Lower lobe of right lung (tissue), 2 donors: ENCODE measurements at regions not wholly inside any gene's neighbourhood (a gene's known extent, or its start where the extent isn't known, plus 50 kb on each side); places are given as distances from the start of the nearest gene placed in this dataset.
A peak's percentile ranks its signal among the peaks of the same experiment; 100 is the strongest.
"Not testable (repeated sequence)": the region's sequence is repeated elsewhere in the genome, so short reads cannot be mapped to it uniquely, and the experiment has no call there.

ENCODE experiments used
- ATAC-seq, 2 donors: fragments of 200-7000 bp; cut with Tn5 transposase; one replicate each; pipeline ENCODE4 v1.9.1; 2020 to 2022; ENCODE audit warnings: mild to moderate bottlenecking in 2 of 2, moderate library complexity in 2 of 2
- DNase-seq: peaks from one replicate; pipeline ENCODE4 v3.0.0-alpha.2; 2020
- H3K27ac ChIP-seq: fragments of 200-600 bp; one replicate; pipeline ENCODE4 v1.8.0; 2022
- H3K27me3 ChIP-seq: fragments of 200-600 bp; one replicate; pipeline ENCODE4 v1.8.0; 2022; ENCODE audit warnings: low read depth
- H3K36me3 ChIP-seq: fragments of 200-600 bp; one replicate; pipeline ENCODE4 v1.8.0; 2022; ENCODE audit warnings: mild to moderate bottlenecking
- H3K4me1 ChIP-seq: fragments of 200-600 bp; one replicate; pipeline ENCODE4 v1.8.0; 2022
- H3K4me3 ChIP-seq: fragments of 200-600 bp; one replicate; pipeline ENCODE4 v1.8.0; 2022; ENCODE audit warnings: mild to moderate bottlenecking
- H3K9me3 ChIP-seq: fragments of 200-600 bp; one replicate; pipeline ENCODE4 v1.8.0; 2022
- CTCF ChIP-seq: fragments of 200-600 bp; IDR thresholded peaks from one replicate; pipeline ENCODE4 v1.8.0; 2022; ENCODE audit warnings: antibody characterized with exemption, mild to moderate bottlenecking
- intact Hi-C: fragments of 100-400 bp; cut with DNase I; formaldehyde crosslinking; loops from one replicate; pipeline ENCODE4 v1.11.0; 2022
- donor health status: DM: no; HTN: yes; CAD: no; lungs with severe emphysema.

GRCh38 chrX:4579480-4579879 lies 866.0 kb upstream of the PRKX start:
- no peak for TF ChIP-seq CTCF
- no peak for ATAC-seq

GRCh38 chrX:4572691-4573090 lies 859.2 kb upstream of the PRKX start:
- intact Hi-C loops, result no loop called here

More at GRCh38 chrX:4579480-4579879, 866.0 kb upstream of the PRKX start:
- no peak overlapping the region for H3K4me3 ChIP-seq
- no peaks in the 10 kb centered on the region for H3K36me3 ChIP-seq
- no peak for DNase-seq
- no peaks in the 10 kb centered on the region for H3K4me1 ChIP-seq
- intact Hi-C loops, result no loop called here
- no peaks in the 10 kb centered on the region for H3K27me3 ChIP-seq
- H3K27ac ChIP-seq, result no peak overlapping the region
- no peaks in the 10 kb centered on the region for H3K9me3 ChIP-seq

GRCh38 chrX:4570151-4570550 lies 856.7 kb upstream of the PRKX start:
- no peaks in the 10 kb centered on the region for H3K9me3 ChIP-seq
- intact Hi-C loops, result no loop called here
- H3K4me3 ChIP-seq, result no peak overlapping the region
- no peak for ATAC-seq
- TF ChIP-seq CTCF, result no peak
- no peak overlapping the region for H3K27ac ChIP-seq
- H3K27me3 ChIP-seq, result no peaks in the 10 kb centered on the region
- H3K4me1 ChIP-seq, result no peaks in the 10 kb centered on the region
- no peaks in the 10 kb centered on the region for H3K36me3 ChIP-seq
- DNase-seq, result no peak

More at GRCh38 chrX:4572691-4573090, 859.2 kb upstream of the PRKX start:
- H3K27me3 ChIP-seq, result no peaks in the 10 kb centered on the region
- H3K4me1 ChIP-seq, result no peaks in the 10 kb centered on the region
- no peaks in the 10 kb centered on the region for H3K36me3 ChIP-seq
- no peak for TF ChIP-seq CTCF
- no peaks in the 10 kb centered on the region for H3K9me3 ChIP-seq
- DNase-seq, result no peak
- H3K27ac ChIP-seq, result no peak overlapping the region
- H3K4me3 ChIP-seq, result no peak overlapping the region
- ATAC-seq, result no peak

GRCh38 chrX:4560192-4560591 lies 846.7 kb upstream of the PRKX start:
- ATAC-seq (no peak), DNase-seq (no peak)
- intact Hi-C loops, result no loop called here
- Histone ChIP-seq H3K4me3 (no peak overlapping the region), H3K27ac (no peak overlapping the region), H3K9me3 (no peaks in the 10 kb centered on the region), H3K4me1 (no peaks in the 10 kb centered on the region), H3K27me3 (no peaks in the 10 kb centered on the region), H3K36me3 (no peaks in the 10 kb centered on the region)
- TF ChIP-seq CTCF, result no peak

- H3K4me1 ChIP-seq, result no peaks in the 10 kb centered on the region
- no peaks in the 10 kb centered on the region for H3K9me3 ChIP-seq
- TF ChIP-seq CTCF, result no peak
- ATAC-seq, result no peak
- H3K36me3 ChIP-seq, result no peaks in the 10 kb centered on the region
- intact Hi-C loops, result no loop called here
- H3K4me3 ChIP-seq, result no peak overlapping the region
- no peak for DNase-seq
- H3K27ac ChIP-seq, result no peak overlapping the region
- H3K27me3 ChIP-seq, result no peaks in the 10 kb centered on the region
Observed at GRCh38 chrX:4550018-4550417, 836.6 kb upstream of the PRKX start.

GRCh38 chrX:4547213-4547836 lies 833.9 kb upstream of the PRKX start:
- Histone ChIP-seq H3K9me3 (no peaks in the 10 kb centered on the region), H3K4me3 (no peak overlapping the region), H3K27ac (no peak overlapping the region), H3K4me1 (no peaks in the 10 kb centered on the region), H3K36me3 (no peaks in the 10 kb centered on the region), H3K27me3 (no peaks in the 10 kb centered on the region)
- peak; percentile 81 for TF ChIP-seq CTCF
- peak; percentile 43 for DNase-seq
- intact Hi-C loops, result no loop called here
- peak in 1 of 2 donors; percentile 47 for ATAC-seq

- H3K4me3 ChIP-seq, DNase-seq, H3K27ac ChIP-seq, H3K4me1 ChIP-seq, H3K9me3 ChIP-seq, H3K27me3 ChIP-seq, ATAC-seq, H3K36me3 ChIP-seq, intact Hi-C loops: not testable (repeated sequence)
Observed at GRCh38 chrX:4546178-4546577, 832.7 kb upstream of the PRKX start.
